ENCODE measurements at regions not wholly inside any gene's neighbourhood (a gene's known extent, or its start where the extent isn't known, plus 50 kb on each side); places are given as distances from the start of the nearest gene placed in this dataset.
A peak's percentile ranks its signal among the peaks of the same experiment; 100 is the strongest.

- TF ChIP-seq CTCF (IDR thresholded peaks at IDR 0.05) (peak in 2 of 4 experiments; percentile 36 to 57), POLR2AphosphoS5 (IDR thresholded peaks at IDR 0.05) (no peak), EP300 (IDR thresholded peaks at IDR 0.05) (no peak)
Measured at GRCh38 chrX:30504309-30504708, 73.3 kb downstream of the TASL start.

Measured in gastroesophageal sphincter (tissue), 3 donors.